HG03045 (cell line): ENCODE measurements at regions not wholly inside any gene's neighbourhood (a gene's known extent, or its start where the extent isn't known, plus 50 kb on each side); places are given as distances from the start of the nearest gene placed in this dataset.
"Not testable (repeated sequence)": the region's sequence is repeated elsewhere in the genome, so short reads cannot be mapped to it uniquely, and the experiment has no call there.

Experiments
- ATAC-seq: cut with Tn5 transposase; IDR thresholded peaks from one replicate; pipeline ENCODE4 v1.9.1; 2021; ENCODE audit warnings: mild to moderate bottlenecking, moderate library complexity; ENCODE audit not compliant: unreplicated experiment

DNA sequence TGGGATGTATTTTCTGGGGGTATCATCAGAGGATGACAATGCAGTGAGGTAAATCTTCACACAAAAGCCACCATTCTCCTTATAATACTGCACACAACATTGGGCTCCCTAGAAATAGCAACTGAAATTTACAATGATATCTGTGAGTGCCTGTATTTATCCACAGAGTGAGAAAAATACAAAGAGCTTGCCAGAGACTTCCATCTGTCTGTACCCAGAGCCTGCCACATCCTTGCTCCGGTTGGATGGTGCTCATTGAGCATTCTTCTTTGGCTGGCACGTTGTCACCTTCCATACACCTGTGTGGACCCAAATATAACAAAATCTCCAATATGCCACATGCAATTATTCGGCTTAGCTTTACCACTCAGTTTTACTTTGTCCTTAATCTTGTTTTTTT is 189.5 kb upstream of the UFM1 start:
- ATAC-seq, result no peak

DNA sequence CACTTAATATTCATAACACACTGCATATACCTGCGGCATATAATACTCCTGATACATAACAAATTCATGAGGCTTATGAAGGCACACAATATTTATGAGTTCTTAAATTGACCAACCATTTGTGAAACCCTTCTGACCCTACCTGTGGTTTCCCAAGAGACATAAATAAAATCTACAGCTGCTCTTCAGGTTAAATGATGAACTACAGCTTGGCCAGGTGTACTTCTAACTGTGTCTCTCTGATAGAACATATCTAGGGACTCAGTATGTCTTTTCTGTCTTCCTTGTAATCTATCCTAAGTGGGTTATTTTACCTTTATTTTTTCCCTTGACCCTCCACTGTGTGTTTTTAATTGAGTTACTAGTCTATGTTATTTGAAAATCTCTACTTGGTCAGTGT is 189.9 kb upstream of the UFM1 start:
- no peak for ATAC-seq

DNA sequence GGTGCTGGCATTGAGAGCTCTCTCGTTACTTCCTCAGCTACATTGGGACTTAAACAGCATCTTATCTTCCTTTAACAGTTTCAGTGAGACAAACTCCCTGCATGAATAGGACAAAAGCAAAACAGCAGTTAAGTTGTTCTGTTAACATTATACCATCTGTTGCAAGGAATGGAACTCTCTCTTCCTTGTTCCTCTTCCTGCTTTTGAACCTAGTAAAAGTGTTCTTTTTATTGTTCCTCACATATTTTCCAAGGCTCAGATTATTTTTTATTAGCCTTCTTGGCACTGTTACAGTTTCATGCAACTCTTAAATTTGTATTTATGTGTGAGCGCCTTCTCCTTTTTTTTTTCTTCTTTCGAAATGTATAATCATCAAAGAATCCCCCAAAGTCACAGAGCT is 202.6 kb upstream of the UFM1 start:
- ATAC-seq, result no peak

DNA sequence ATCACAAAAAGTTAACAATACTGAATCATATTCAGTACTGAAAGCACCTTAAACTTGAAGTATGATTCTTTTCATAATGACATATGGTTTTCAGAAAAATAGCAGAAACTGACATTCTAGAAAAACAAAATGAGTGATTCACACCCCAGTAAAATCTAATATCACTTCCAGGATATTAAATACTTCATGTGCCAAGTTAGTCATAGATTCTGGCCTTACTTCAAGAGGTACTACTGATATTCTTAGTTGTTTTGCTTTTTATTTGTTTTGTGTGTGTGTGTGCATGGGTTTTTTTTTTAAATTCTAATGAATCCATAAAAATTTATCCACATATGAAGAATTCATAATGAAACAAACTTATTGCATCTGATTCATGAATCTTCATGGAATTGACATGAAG is 207.9 kb upstream of the UFM1 start:
- ATAC-seq, result no peak

DNA sequence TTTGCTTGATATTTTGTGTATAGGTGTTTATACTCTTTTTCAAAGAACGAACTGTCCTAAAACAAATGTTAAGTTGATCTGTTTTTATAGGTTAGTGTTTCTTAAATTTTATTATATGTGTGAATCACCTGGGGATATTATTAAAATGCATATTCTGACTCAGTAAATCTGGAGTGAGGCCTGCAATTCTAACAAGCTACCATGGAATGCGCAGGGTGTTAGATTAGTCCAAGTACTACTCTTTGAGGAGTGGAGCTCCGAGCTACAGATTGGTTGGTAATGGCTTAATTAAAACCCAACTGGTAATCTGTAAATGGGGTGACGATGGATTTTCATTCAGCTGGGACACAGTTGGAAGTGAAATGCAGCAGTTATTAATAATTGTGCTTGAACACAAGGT is 214.1 kb upstream of the UFM1 start:
- ATAC-seq, result no peak

DNA sequence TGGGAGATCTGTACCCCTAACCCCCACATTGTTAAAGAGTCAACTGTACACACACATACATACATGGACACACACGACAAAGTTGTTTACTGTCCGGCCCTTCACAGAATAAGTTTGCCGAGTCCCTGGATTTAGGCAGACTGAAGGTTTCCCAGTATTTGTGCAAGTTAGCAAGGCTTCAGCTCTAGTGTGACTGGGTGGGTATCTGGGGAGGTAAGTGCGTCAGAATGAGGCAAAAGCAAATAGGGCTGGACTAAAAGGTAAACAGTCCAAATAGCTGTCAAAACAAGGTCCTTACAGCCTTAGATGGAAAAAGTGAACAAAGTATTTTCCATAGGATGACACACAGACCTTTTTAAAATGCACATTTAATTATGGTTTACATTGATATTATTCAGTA is 228.4 kb upstream of the UFM1 start:
- no peak for ATAC-seq

DNA sequence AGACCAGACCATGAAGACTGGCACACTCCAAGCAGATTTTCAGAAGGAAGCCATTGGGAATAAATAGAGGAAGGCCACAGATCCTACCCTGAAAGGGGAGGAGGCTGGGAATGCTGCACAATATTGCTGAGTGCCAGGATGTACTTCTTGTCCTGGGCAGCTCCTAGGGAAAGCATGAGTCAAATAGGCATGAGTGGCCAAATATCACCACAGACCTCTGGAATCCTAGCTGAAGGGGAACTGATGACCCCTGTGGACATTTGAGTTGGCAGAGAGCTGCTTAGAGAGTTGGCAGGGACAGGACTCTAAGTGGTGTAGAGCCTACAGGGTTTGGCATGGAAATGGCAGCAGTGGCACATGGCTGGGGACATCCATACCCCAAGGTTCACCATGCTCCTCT is 234.3 kb upstream of the TRPC4 start:
- ATAC-seq, result no peak

DNA sequence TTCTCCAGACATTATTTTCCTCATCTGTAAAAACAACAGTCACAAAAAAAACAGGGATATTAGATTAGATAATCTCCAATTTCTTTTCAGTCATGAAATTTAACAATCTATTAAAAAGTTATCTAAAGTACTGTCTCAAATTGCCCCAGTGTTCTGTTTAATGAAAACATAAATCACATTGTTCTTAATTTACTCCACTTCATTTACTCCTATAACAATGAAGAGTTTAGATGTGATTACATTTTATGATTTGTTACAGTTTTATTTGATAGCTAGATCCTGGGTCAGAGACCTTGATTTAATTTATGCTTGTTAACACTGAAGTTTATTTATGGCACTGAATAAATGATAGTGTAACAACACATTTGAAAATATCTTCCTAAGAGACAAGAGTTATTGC is 230.2 kb upstream of the TRPC4 start:
- ATAC-seq, result no peak

DNA sequence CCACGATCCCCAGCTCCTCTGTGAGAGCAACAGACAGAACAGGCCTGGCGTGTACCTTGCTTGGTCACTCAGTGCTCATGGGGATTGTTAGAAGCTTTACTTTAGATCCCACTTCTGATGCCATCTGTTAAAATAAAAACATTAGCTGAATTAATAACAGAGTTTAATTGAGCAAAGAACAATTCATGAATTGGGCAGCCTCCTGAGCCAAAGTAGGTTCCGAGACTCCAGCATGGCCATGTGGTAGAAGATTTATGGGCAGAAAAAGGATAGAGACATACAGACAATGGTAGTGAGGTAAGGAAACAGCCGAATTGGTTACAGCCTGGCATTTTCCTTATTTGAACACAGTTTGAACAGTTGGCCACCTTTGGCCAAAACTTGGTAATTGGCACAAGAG is 223.9 kb upstream of the TRPC4 start:
- ATAC-seq, result no peak

DNA sequence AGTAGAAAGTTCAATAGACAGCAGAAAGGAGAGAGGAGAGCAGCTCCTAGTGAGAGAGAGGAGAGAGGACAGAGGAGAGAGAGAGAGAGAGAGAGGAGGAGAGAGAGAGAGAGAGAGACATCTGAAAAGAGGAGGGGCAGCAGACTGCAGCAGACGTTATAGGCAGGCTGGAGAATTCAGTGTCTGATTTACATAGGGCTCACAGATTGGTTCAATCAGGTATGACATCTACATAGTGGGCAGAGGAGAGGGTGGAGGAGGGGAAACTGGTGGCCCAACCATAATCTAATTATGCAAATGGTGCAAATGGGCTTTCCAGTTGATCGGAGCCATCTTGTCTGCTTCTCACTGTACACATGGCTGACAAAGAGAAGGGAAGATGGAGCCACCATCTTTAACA is 221.3 kb upstream of the TRPC4 start:
- no peak for ATAC-seq

DNA sequence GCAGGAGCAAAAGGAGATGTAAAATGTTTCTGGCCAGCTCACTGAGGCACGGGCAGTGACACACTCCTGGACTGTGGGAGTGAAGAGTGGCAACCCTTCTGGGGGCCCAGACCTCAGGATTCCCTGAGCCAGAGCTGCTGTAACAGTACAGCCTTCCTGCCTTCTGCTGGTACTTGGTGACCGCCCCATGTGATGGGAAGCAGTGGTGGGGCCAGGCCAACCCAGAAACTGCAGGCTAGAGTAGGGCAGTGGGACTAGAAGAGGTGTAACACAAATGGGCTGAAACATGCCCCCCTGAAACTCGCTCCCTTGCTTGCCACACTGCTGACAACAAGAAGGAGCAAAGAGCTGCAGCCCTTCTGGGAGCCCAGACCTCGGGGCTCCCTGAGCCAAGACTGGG is 217.1 kb upstream of the TRPC4 start:
- ATAC-seq, result no peak

DNA sequence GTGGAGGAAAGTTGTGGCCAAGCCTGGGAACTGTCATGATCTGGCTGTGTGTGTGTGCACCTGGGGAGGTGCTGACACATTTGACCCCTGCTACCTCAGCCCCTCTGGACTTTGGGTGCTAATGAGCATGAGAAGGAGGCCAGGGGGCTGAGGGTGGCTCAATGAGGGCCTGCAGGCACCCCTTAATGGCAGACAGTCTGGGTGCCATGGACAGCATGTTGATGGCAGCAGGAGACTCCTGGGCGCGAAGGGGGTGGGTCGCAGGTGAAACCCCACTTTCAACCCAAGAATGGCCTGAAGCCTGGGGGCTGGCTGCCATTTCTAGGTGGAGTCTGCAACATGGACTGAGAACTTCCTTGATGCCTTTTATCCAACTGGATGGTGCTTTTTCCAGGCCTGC is 216.4 kb upstream of the TRPC4 start:
- ATAC-seq, result no peak

DNA sequence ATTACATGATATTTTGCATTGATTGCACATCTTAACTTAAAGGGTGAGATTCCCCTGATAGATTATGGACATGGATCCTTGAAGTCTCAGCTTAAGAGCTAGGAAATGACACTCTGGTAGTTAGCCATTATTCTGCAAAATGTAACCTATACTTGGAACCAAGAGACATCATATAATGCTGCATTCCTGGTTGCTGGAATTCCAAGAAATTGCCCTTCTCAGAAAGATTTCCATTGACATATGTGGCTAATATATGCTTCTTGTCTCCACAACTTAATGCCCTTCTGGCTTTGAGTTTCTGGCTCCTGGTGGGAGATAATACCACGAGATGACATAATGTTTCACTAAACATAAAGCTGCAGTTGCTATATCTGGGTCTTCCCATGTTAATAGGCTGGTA is 204.4 kb upstream of the TRPC4 start:
- ATAC-seq, result no peak

DNA sequence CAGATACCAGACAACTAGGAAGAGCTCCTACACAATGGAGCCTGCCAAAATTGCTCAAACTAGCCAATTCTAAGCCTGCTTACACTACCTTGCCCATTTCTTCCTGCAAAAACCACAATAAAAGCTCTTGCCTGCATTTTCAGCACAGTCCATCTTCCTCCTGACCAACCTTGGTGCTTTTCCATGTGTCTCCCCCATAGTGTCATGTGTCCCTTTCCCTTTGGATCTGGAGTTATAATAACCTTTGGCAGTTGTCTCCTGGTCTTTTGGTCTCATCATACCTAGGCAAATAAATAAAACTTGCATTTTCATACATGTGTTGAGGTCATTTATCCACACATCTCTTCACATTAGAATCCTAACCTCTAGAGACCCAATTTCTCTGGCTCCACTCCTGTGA is 203.1 kb upstream of the TRPC4 start:
- ATAC-seq, result no peak

DNA sequence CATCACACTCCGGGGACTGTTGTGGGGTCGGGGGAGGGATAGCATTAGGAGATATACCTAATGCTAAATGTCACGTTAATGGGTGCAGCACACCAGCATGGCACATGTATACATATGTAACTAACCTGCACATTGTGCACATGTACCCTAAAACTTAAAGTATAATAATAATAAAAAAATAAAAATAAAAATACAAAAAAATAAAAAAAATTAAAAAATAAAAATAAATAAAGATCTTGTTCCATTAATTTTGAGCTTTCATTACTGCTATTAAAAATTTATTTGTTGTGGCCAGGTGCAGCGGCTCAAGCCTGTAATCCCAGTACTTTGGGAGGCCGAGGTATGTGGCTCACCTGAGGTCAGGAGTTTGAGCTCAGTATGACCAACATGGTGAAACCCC is 201.8 kb upstream of the TRPC4 start:
- not testable (repeated sequence) for ATAC-seq

DNA sequence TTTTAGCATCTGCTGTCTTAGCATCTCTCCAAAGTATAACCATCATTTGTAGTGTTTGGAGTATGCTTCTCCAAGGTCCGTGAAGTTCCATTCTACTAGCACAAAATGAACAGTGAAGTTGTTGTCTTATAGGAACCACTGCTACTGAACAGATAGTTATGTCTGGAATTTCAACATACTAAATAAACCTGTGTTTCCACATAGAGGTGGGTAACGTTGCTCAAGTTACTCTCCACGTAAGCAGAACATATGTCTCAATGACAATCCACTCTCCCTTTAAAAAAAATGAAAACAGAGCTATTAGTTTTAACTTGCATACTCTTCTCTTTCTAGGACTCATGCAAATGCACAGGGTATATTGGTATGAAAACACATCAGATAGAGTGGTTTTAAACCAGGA is 184.3 kb upstream of the TRPC4 start:
- no peak for ATAC-seq

DNA sequence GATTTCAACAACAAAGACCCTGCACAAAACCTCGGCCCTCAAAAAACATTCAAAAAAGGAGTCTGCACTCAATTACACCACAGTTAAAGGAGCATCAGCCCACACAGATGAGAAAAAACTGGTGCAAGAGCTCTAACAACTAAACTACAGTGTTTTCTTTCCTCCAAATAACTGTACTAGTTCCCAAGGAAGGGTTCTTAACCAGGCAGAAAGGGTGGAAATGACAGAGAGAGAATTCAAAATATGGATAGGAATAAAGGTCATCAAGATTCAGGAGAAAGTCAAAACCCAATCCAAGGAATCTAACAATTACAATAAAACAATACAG is 176.4 kb upstream of the TRPC4 start:
- no peak for ATAC-seq

DNA sequence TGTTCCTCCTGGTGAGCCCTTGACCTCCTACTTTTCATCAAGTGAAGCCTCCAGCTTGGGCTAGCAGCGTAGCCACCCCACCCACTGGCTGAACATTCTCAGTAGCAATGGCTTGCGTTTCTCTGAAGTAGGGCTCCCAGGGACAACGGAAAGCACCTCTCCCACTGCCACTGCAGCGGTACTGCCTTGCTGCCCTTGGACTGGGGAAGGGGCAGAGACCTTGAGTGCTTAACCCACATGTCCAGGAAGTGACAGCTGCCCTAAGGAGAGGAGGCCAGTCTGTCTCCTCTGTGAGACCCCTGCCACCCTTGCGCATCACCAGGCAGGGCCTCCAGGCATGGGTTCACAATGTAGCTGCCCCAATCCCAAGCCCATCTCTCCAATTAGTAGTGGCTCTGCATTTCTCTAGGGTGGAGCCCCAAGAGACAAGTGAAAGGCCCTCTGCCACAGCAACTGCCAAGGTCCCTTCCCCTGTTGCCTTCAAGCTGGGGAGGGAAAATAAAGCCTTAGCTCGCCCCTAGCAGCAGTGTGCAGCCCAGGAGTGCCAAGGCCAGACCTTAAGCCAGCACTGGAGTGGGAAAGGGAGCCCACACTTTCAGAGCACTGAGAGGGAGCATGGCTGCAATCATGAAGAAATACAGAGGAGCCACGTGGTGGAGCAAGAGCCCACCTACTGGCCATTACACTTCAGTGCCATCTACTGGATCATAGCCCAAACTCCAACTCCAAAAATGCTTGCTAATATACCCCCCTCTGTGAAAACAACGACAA is 175.9 kb upstream of the TRPC4 start:
- no peak for ATAC-seq

DNA sequence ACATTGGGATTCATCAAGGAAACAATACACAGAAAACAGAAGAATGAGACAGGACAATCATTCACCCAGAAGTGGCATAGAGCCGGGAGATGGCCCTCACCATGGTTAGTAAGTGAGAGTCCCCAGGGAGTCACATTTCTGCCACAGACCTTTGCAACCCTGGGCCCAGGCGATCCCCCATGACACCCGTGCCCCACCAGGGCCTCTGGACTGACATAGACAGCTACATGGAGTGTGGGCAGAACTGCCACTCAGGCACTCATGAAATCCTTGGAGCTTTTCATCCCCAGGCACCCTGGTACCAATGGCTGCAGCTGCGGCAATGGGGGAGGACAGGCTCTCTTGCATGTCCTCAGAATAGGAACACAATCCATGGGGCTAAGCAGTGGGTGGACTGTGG is 174.5 kb upstream of the TRPC4 start:
- ATAC-seq, result no peak

DNA sequence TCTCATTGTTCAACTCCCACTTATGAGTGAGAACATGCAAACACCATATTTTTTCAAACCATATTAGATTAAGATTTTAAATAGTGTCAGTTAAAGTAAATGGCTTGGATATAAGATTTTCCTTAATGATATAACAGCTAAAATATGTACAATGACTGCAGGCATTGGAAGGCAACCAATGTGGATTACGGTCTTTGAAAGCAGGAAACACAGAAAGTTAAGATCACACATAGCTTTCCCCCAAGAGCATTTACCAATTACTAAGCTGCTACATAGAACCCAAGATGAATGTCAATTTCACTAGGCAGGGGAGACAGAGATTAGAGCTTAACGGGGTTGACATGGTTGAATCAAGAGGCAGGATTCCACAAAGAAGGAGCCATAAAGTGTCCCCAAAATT is 173.2 kb upstream of the TRPC4 start:
- no peak for ATAC-seq

DNA sequence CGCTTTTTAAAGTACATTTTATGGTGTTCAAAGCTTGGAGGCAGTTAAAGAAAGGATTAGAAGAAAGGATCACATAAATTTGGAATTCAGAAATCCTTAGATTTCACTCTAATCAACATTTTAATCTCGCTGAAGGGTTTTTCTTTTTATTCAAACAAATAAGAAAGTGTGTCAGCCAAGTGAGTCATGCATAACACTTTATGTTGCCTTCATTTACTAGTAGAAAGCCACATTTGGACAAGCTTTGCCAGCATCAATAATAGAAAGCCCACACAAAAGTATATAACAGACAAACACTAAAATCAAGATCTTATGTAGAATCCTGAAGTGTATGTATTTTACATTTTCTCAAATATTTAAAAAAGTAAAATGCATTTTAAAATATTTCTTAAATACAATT is 154.9 kb upstream of the TRPC4 start:
- ATAC-seq, result no peak

DNA sequence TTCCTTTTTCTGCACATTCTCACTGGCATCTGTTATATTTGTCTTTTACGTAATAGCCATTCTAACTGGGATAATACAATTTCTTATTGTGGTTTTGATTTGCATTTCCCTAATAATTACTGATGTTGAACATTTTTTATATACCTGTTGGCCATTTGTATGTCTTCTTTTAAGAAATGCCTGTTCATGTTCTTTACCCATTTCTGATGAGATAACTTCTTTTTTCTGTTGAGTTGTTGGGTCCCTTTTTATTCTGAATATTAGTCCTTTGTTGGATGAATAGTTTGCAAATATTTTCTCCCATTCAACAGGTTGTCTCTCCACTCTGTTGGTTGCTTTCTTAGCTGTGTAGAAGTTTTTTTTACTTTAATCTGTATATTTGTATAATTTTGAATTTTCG is 147.7 kb upstream of the TRPC4 start:
- no peak for ATAC-seq

DNA sequence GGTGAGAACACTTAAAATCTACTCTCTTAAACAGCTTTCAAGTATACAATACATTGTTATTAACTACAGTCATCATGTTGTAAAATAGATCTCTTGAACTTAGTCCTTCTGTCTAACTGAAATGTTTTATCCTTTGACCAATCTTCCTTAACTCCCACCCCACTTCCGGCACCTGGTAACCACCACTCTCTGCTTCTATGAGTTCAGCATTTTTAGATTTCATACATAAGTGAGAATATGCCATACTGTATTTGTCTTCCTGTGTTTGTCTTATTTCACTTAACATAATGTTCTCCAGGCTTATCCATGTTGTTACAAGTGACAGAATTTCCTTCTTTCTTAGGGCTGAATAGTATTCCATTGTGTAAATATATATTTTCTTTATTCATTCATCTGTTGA is 144.1 kb upstream of the TRPC4 start:
- no peak for ATAC-seq

DNA sequence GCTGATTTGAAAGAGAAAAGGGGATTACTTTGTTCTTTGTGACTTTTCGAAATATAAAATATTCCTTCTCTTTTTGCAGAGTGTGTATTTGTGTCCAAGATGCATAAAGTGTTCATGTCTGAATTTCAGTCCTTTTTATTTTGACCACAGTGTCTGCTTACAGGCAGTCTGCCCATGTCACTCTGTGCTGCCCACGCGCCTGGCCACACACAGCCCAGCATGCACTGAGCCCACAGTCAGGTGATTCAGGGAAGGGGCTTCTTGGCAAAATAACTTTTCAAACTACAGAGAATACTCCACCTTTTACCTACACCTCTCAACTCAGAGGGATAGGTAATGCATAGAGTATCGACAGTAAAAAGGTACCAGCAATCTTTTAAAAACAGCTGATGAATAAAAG is 142.5 kb upstream of the TRPC4 start:
- ATAC-seq, result no peak
